ENCODE measurements at regions not wholly inside any gene's neighbourhood (a gene's known extent, or its start where the extent isn't known, plus 50 kb on each side); places are given as distances from the start of the nearest gene placed in this dataset.
A peak's percentile ranks its signal among the peaks of the same experiment; 100 is the strongest.
"Not testable (repeated sequence)": the region's sequence is repeated elsewhere in the genome, so short reads cannot be mapped to it uniquely, and the experiment has no call there.

- DNase-seq, result peak; percentile 14
Observed at GRCh38 chr5:68114378-68115040, 101.0 kb upstream of the PIK3R1 start.

- DNase-seq, result no peak
Observed at GRCh38 chr5:68112658-68113057, 102.9 kb upstream of the PIK3R1 start.

- DNase-seq, result no peak
Observed at GRCh38 chr5:68110894-68111293, 104.7 kb upstream of the PIK3R1 start.

GRCh38 chr5:68110264-68110663, 105.3 kb upstream of the PIK3R1 start:
- DNase-seq, result no peak

- not testable (repeated sequence) for DNase-seq
Observed at GRCh38 chr5:68104217-68104616, 111.3 kb upstream of the PIK3R1 start.

- DNase-seq, result not testable (repeated sequence)
Observed at GRCh38 chr5:68103297-68103696, 112.3 kb upstream of the PIK3R1 start.

- DNase-seq, result no peak
Observed at GRCh38 chr5:68099327-68099726, 116.2 kb upstream of the PIK3R1 start.

- no peak for DNase-seq
Observed at GRCh38 chr5:68093455-68094159, 121.9 kb upstream of the PIK3R1 start.

- DNase-seq, result no peak
Observed at GRCh38 chr5:68088302-68088701, 127.3 kb upstream of the PIK3R1 start.

- DNase-seq, result no peak
Observed at GRCh38 chr5:68087866-68088265, 127.7 kb upstream of the PIK3R1 start.

GRCh38 chr5:68086857-68087256, 128.7 kb upstream of the PIK3R1 start:
- no peak for DNase-seq

GRCh38 chr5:68086439-68086838, 129.1 kb upstream of the PIK3R1 start:
- no peak for DNase-seq

- peak; percentile 72 for DNase-seq
Observed at GRCh38 chr5:68084396-68084795, 131.2 kb upstream of the PIK3R1 start.

- DNase-seq, result no peak
Observed at GRCh38 chr5:68080282-68081050, 135.1 kb upstream of the PIK3R1 start.

GRCh38 chr5:68077349-68077894, 138.1 kb upstream of the PIK3R1 start:
- DNase-seq, result no peak

- DNase-seq, result no peak
Observed at GRCh38 chr5:68074633-68075032, 140.9 kb upstream of the PIK3R1 start.

GRCh38 chr5:68074048-68074632, 141.4 kb upstream of the PIK3R1 start:
- no peak for DNase-seq

GRCh38 chr5:68071736-68072135, 143.8 kb upstream of the PIK3R1 start:
- DNase-seq, result no peak

- no peak for DNase-seq
Observed at GRCh38 chr5:68071282-68071632, 144.3 kb upstream of the PIK3R1 start.

GRCh38 chr5:68070591-68071281, 144.8 kb upstream of the PIK3R1 start:
- peak; percentile 32 for DNase-seq

GRCh38 chr5:68067976-68068603, 147.5 kb upstream of the PIK3R1 start:
- no peak for DNase-seq

GRCh38 chr5:68067291-68067690, 148.3 kb upstream of the PIK3R1 start:
- peak; percentile 82 for DNase-seq

All from suppressor macrophage treated with lipopolysaccharide for 4 hours (primary cell).